ENCODE measurements at regions not wholly inside any gene's neighbourhood (a gene's known extent, or its start where the extent isn't known, plus 50 kb on each side); places are given as distances from the start of the nearest gene placed in this dataset.

DNA sequence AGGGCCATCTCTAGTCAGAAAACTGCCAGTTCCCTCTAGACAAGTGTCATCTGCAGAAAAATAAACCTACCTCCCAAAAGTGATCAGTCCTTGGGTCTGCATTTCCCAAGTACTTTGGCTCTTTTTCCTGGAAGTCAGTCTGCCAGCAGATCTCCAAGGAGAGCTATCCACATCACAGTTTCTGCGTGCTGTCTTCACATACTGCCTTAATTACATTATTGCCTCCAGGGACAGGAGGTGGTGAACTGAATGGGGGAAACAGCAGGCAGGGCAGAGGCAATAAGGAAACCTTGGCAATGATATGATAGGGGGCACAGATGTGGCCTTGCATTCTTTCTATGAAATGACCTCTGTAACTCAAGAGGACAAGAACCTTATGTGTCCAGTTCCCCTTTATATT, 105.9 kb upstream of the SIX2 start:
- no peak for TF ChIP-seq POLR2A (IDR thresholded peaks at IDR 0.05)
- TF ChIP-seq, protein P1, sequence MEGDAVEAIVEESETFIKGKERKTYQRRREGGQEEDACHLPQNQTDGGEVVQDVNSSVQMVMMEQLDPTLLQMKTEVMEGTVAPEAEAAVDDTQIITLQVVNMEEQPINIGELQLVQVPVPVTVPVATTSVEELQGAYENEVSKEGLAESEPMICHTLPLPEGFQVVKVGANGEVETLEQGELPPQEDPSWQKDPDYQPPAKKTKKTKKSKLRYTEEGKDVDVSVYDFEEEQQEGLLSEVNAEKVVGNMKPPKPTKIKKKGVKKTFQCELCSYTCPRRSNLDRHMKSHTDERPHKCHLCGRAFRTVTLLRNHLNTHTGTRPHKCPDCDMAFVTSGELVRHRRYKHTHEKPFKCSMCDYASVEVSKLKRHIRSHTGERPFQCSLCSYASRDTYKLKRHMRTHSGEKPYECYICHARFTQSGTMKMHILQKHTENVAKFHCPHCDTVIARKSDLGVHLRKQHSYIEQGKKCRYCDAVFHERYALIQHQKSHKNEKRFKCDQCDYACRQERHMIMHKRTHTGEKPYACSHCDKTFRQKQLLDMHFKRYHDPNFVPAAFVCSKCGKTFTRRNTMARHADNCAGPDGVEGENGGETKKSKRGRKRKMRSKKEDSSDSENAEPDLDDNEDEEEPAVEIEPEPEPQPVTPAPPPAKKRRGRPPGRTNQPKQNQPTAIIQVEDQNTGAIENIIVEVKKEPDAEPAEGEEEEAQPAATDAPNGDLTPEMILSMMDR (IDR thresholded peaks at IDR 0.05): no peak
- TF ChIP-seq POLR2AphosphoS5 (IDR thresholded peaks at IDR 0.05): no peak
- TF ChIP-seq EP300 (IDR thresholded peaks at IDR 0.05): no peak
